ENCODE measurements at regions not wholly inside any gene's neighbourhood (a gene's known extent, or its start where the extent isn't known, plus 50 kb on each side); places are given as distances from the start of the nearest gene placed in this dataset.

DNA sequence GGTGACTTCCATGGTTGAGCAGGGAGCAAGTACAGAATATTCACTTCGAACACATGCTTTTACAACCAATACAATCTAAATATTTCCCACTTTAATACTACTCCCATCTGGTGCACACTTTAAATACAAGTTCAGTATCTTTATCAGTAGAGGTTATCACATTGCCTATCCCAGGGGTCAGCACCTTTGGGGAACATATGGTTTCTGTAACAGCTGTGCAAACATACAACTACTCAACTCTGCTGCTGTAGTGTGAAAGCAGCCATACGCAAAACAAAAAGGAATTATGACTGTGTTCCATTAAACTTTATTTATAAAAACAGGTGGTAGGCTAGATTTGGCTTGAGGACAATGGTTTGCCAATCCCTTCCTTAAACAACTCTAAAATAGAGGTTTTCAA, 157.5 kb downstream of the XPNPEP1 start (continued):
- TF ChIP-seq ZNF462 (CRISPR knock-in tag; IDR thresholded peaks at IDR 0.05) = no peak

DNA sequence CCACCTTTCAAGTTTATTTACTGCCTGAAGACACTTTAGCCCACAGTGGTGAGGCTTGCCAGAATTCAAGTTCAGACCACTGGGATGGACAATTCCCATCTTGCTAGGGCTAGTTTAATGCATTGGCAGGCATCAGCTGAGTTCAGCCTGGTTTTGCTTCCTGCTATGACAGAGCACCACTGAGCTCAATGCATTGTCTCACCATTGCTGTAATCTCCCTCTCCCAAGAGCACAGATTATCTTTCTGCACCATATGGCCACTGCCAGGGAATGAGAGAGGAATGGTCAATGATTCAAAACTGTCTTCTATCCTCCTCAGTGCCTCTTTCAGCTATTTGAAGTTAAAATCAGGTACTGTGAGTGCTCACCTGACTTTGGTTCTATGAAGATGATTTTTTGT, 160.8 kb downstream of the XPNPEP1 start:
- H3K36me3 Mint-ChIP-seq (ENCODE audit: low read depth) = no peaks in the 10 kb centered on the region
- H3K27me3 ChIP-seq (ENCODE audit: insufficient read depth) = no peaks in the 10 kb centered on the region
- no peak overlapping the region for H2AFZ ChIP-seq
- no peaks in the 10 kb centered on the region for H3K27me3 Mint-ChIP-seq (ENCODE audit: insufficient read depth, low read depth, poor library complexity)
- H3K4me1 ChIP-seq (ENCODE audit: insufficient read depth) = no peaks in the 10 kb centered on the region
- no peaks in the 10 kb centered on the region for H3K9me2 ChIP-seq (ENCODE audit: insufficient read depth)
- H3F3A ChIP-seq (replicated peaks; ENCODE audit: low read depth) = no peaks in the 10 kb centered on the region
- ATAC-seq (no peak), DNase-seq (ENCODE audit: low spot score) (no peak)
- no peak overlapping the region for H3K4me3 Mint-ChIP-seq
- no peaks in the 10 kb centered on the region for H4K20me1 ChIP-seq (replicated peaks; ENCODE audit: insufficient read depth)
- no peaks in the 10 kb centered on the region for H3K4me1 Mint-ChIP-seq
- H3K36me3 ChIP-seq (ENCODE audit: insufficient read depth) = no peaks in the 10 kb centered on the region
- no peaks in the 10 kb centered on the region for H3K9me3 Mint-ChIP-seq
- H3K27ac Mint-ChIP-seq = no peak overlapping the region
- no peaks in the 10 kb centered on the region for H3K79me2 ChIP-seq (replicated peaks; ENCODE audit: insufficient read depth)
- H3K27ac ChIP-seq (ENCODE audit: low read depth) = no peak overlapping the region
- no peak overlapping the region for H3K4me2 ChIP-seq
- no peak overlapping the region for H3K4me3 ChIP-seq
- TF ChIP-seq POLR2AphosphoS5 (IDR thresholded peaks at IDR 0.05; ENCODE audit: low read depth) (no peak), CTCF (conservative IDR thresholded peaks at IDR 0.05; ENCODE audit: low read depth in 2 of 2) (no peak), NANOG (IDR thresholded peaks at IDR 0.05; ENCODE audit: borderline replicate concordance) (no peak), EZH2 (IDR thresholded peaks at IDR 0.05; ENCODE audit: low read depth, unreplicated experiment) (no peak), JUNB (IDR thresholded peaks at IDR 0.05; ENCODE audit: unreplicated experiment) (no peak), EZH2phosphoT487 (IDR thresholded peaks at IDR 0.05; ENCODE audit: unreplicated experiment) (no peak), ZNF114 (CRISPR knock-in tag; IDR thresholded peaks at IDR 0.05) (no peak)
- TF ChIP-seq, protein P1, sequence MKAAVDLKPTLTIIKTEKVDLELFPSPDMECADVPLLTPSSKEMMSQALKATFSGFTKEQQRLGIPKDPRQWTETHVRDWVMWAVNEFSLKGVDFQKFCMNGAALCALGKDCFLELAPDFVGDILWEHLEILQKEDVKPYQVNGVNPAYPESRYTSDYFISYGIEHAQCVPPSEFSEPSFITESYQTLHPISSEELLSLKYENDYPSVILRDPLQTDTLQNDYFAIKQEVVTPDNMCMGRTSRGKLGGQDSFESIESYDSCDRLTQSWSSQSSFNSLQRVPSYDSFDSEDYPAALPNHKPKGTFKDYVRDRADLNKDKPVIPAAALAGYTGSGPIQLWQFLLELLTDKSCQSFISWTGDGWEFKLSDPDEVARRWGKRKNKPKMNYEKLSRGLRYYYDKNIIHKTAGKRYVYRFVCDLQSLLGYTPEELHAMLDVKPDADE (IDR thresholded peaks at IDR 0.05) = no peak

Measured in GM23338 (cell line).